Tibial nerve (tissue), 4 donors: ENCODE measurements at regions not wholly inside any gene's neighbourhood (a gene's known extent, or its start where the extent isn't known, plus 50 kb on each side); places are given as distances from the start of the nearest gene placed in this dataset.

ENCODE experiments used
- DNase-seq, 2 donors: peaks; one replicate each; pipeline ENCODE4 v3.0.0-alpha.2; 2019; ENCODE audit warnings: low spot score in 2 of 2
- H3K27ac ChIP-seq, 4 donors: fragments of 200-600 bp; sonication (generic) in 3 of 4; one replicate each; pipeline ENCODE4 v1.5.1; 2017 to 2019; ENCODE audit warnings: mild to moderate bottlenecking in 1 of 4
- H3K27me3 ChIP-seq, 2 donors: fragments of 200-600 bp; sonication (generic) in 1 of 2; one replicate each; pipeline versions ENCODE4 v1.5.1 to v1.6.0; 2017 to 2019
- H3K36me3 ChIP-seq, 3 donors: fragments of 200-600 bp; sonication (generic); one replicate each; pipeline ENCODE4 v1.5.1; 2018 to 2019
- H3K4me1 ChIP-seq, 4 donors: fragments of 200-600 bp; sonication (generic) in 3 of 4; one replicate each; pipeline ENCODE4 v1.5.1; 2017 to 2019
- H3K4me3 ChIP-seq, 4 donors: fragments of 200-600 bp; sonication (generic) in 3 of 4; one replicate each; pipeline ENCODE4 v1.5.1; 2017 to 2019; ENCODE audit warnings: mild to moderate bottlenecking in 1 of 4, moderate library complexity in 1 of 4
- H3K9me3 ChIP-seq, 4 donors: fragments of 200-600 bp; sonication (generic) in 3 of 4; one replicate each; pipeline ENCODE4 v1.5.1; 2017 to 2019
- CTCF ChIP-seq, 5 experiments: fragments of 200-600 bp in 3 of 5; fragments of 450-650 bp in 2 of 5; sonication (generic) in 3 of 5; IDR thresholded peaks; one replicate each; pipeline ENCODE4 v1.5.1; 2016 to 2019; ENCODE audit warnings: antibody characterized with exemption in 5 of 5, mild to moderate bottlenecking in 3 of 5, moderate library complexity in 2 of 5
- EP300 ChIP-seq, 2 donors: sonication (generic); formaldehyde crosslinking; IDR thresholded peaks; one replicate each; pipeline ENCODE4 v1.6.1; 2017; ENCODE audit warnings: antibody characterized with exemption in 2 of 2, mild to moderate bottlenecking in 1 of 2
- POLR2A ChIP-seq, 2 donors: fragments of 450-650 bp; IDR thresholded peaks; one replicate each; pipeline ENCODE4 v1.6.1; 2017; ENCODE audit warnings: antibody characterized with exemption in 2 of 2, mild to moderate bottlenecking in 2 of 2, moderate library complexity in 2 of 2
- WGBS, 2 donors: methylation state at CpG; one replicate each; pipeline ENCODE4 v1.1.5; 2018; 5-methylcytosine and 5-hydroxymethylcytosine counted together

- no peak overlapping the region for H3K27ac ChIP-seq
- DNase-seq = no peak
- 82 to 89% methylated on average over 6 of the region's 6 CpGs for WGBS, 2 donors
- no peak overlapping the region for H3K4me3 ChIP-seq
- no peaks in the 10 kb centered on the region for H3K27me3 ChIP-seq
- H3K9me3 ChIP-seq = no peaks in the 10 kb centered on the region
- H3K36me3 ChIP-seq = no peaks in the 10 kb centered on the region
- H3K4me1 ChIP-seq = no peaks in the 10 kb centered on the region
- no peak for TF ChIP-seq CTCF (IDR thresholded peaks at IDR 0.05)
Measured at GRCh38 chr3:1775321-1775720, 323.3 kb upstream of the CNTN4 start.

GRCh38 chr3:1783995-1784394, 314.7 kb upstream of the CNTN4 start:
- 55 to 59% methylated on average over 3 of the region's 3 CpGs for WGBS, 2 donors
- Histone ChIP-seq H3K4me1 (no peaks in the 10 kb centered on the region), H3K36me3 (no peaks in the 10 kb centered on the region), H3K27me3 (no peaks in the 10 kb centered on the region), H3K27ac (no peak overlapping the region), H3K4me3 (no peak overlapping the region), H3K9me3 (no peaks in the 10 kb centered on the region)
- TF ChIP-seq CTCF (IDR thresholded peaks at IDR 0.05) = no peak
- no peak for TF ChIP-seq POLR2A (IDR thresholded peaks at IDR 0.05)
- TF ChIP-seq EP300 (IDR thresholded peaks at IDR 0.05) = no peak
- no peak for DNase-seq

- Histone ChIP-seq H3K4me3 (no peak overlapping the region), H3K4me1 (no peaks in the 10 kb centered on the region), H3K27ac (no peak overlapping the region), H3K27me3 (no peaks in the 10 kb centered on the region), H3K9me3 (no peaks in the 10 kb centered on the region), H3K36me3 (no peaks in the 10 kb centered on the region)
- 52 to 62% methylated on average over 3 of the region's 3 CpGs for WGBS, 2 donors
- TF ChIP-seq POLR2A (IDR thresholded peaks at IDR 0.05) (no peak), EP300 (IDR thresholded peaks at IDR 0.05) (no peak), CTCF (IDR thresholded peaks at IDR 0.05) (no peak)
- no peak for DNase-seq
Measured at GRCh38 chr3:1787094-1787493, 311.6 kb upstream of the CNTN4 start.

- no peak for TF ChIP-seq CTCF (IDR thresholded peaks at IDR 0.05)
- TF ChIP-seq POLR2A (IDR thresholded peaks at IDR 0.05) = no peak
- TF ChIP-seq EP300 (IDR thresholded peaks at IDR 0.05) = no peak
- Histone ChIP-seq H3K9me3 (no peaks in the 10 kb centered on the region), H3K4me3 (no peak overlapping the region), H3K4me1 (no peaks in the 10 kb centered on the region), H3K27me3 (no peaks in the 10 kb centered on the region), H3K36me3 (no peaks in the 10 kb centered on the region), H3K27ac (no peak overlapping the region)
- WGBS, 2 donors = 63 to 67% methylated on average over 2 of the region's 2 CpGs
- no peak for DNase-seq
Measured at GRCh38 chr3:1792466-1792865, 306.2 kb upstream of the CNTN4 start.

- H3K4me3 ChIP-seq = no peak overlapping the region
- H3K27ac ChIP-seq = no peak overlapping the region
- peaks cover 0 to 6% (median 2%) of the 10 kb centered on the region in 4 donors for H3K9me3 ChIP-seq
- H3K4me1 ChIP-seq = no peaks in the 10 kb centered on the region
- H3K27me3 ChIP-seq = no peaks in the 10 kb centered on the region
- no peak for DNase-seq
- no peaks in the 10 kb centered on the region for H3K36me3 ChIP-seq
- WGBS, 2 donors = 94% methylated on average over 10 of the region's 10 CpGs
- TF ChIP-seq EP300 (IDR thresholded peaks at IDR 0.05) (no peak), POLR2A (IDR thresholded peaks at IDR 0.05) (no peak), CTCF (IDR thresholded peaks at IDR 0.05) (no peak)
Measured at GRCh38 chr3:1798711-1799405, 299.8 kb upstream of the CNTN4 start.
